Endothelial cell of umbilical vein (primary cell): ENCODE measurements at regions not wholly inside any gene's neighbourhood (a gene's known extent, or its start where the extent isn't known, plus 50 kb on each side); places are given as distances from the start of the nearest gene placed in this dataset.

Experiments
- BruUV-seq: library from RNA; stranded (reverse); fragments of 400-500 nt; replicated peaks from 2 replicates; lab custom pipeline; 2021; lab: Mats Ljungman, UMichigan
- CTCF ChIA-PET: fragments of 300-600, 350-600 bp; sonication (Branson Sonifier 250); formaldehyde crosslinking; loops from one replicate; lab custom pipeline; 2021; ENCODE audit warnings: antibody characterized with exemption, inconsistent platforms; lab: Charles Lee
- POLR2A ChIA-PET: fragments of 300-600, 350-600 bp; sonication (Branson Sonifier 250); formaldehyde crosslinking; loops from one replicate; lab custom pipeline; 2021; ENCODE audit warnings: antibody characterized with exemption, inconsistent platforms; lab: Charles Lee
- DNase-seq: peaks from one replicate; pipeline ENCODE4 v3.0.0-alpha.2; 2011; ENCODE audit warnings: low read depth, low spot score
- FAIRE-seq: peaks from 2 replicates; lab custom pipeline; 2011; peaks lifted over from hg19 to GRCh38; lab: Jason Lieb, UNC
- H2AFZ ChIP-seq: 2 replicates; pipeline ENCODE4 v1.6.0; 2012; ENCODE audit warnings: low read depth, low read length, control low read depth, inconsistent platforms
- H3K27ac ChIP-seq: 2 replicates; pipeline ENCODE4 v1.5.1; 2011; ENCODE audit warnings: low read depth, mild to moderate bottlenecking, control low read depth, low read length, moderate library complexity; ENCODE audit not compliant: insufficient read depth
- H3K27me3 ChIP-seq, 2 experiments: 2 replicates each; pipeline versions ENCODE4 v1.6.0 to v1.6.1; 2011; ENCODE audit warnings: low read length in 2 of 2, mixed read lengths in 1 of 2; ENCODE audit not compliant: control insufficient read depth in 2 of 2, insufficient read depth in 2 of 2
- H3K36me3 ChIP-seq, 2 experiments: 2 replicates in 1 of 2; 3 replicates in 1 of 2; pipeline ENCODE4 v1.5.1; 2011; ENCODE audit warnings: low read length in 2 of 2, mild to moderate bottlenecking in 1 of 2, moderate library complexity in 1 of 2; ENCODE audit not compliant: control insufficient read depth in 2 of 2, insufficient read depth in 2 of 2; ENCODE audit errors: extremely low read depth in 1 of 2
- H3K4me1 ChIP-seq: 3 replicates; pipeline ENCODE4 v1.5.1; 2011; ENCODE audit warnings: mild to moderate bottlenecking, low read length; ENCODE audit not compliant: control insufficient read depth, insufficient read depth; ENCODE audit errors: extremely low read depth
- H3K4me2 ChIP-seq: 2 replicates; pipeline ENCODE4 v1.6.1; 2011; ENCODE audit warnings: low read length, control low read depth, mixed read lengths; ENCODE audit not compliant: insufficient read depth
- H3K4me3 ChIP-seq, 3 experiments: fragments of 200-600 bp in 1 of 3; sonication (generic), shearing (Covaris generic) in 1 of 3; replicated peaks in 1 of 3; 2 replicates each; pipeline ENCODE4 v1.5.1; 2011 to 2016; ENCODE audit warnings: control low read depth in 3 of 3, low read length in 3 of 3, mild to moderate bottlenecking in 2 of 3, inconsistent platforms in 1 of 3, low read depth in 1 of 3, moderate library complexity in 1 of 3; ENCODE audit not compliant: insufficient read depth in 1 of 3
- H3K79me2 ChIP-seq: 2 replicates; pipeline ENCODE4 v1.6.0; 2012; ENCODE audit warnings: low read length, inconsistent platforms; ENCODE audit not compliant: control insufficient read depth, insufficient read depth
- H3K9ac ChIP-seq: replicated peaks from 2 replicates; pipeline ENCODE3; 2011; ENCODE audit warnings: low read length, control low read depth; ENCODE audit not compliant: insufficient read depth; ENCODE audit errors: extremely low read depth
- H3K9me1 ChIP-seq: replicated peaks from 3 replicates; pipeline ENCODE4 v1.6.0; 2011; ENCODE audit warnings: mild to moderate bottlenecking, low read length; ENCODE audit not compliant: control insufficient read depth, insufficient read depth; ENCODE audit errors: extremely low read depth
- H3K9me3 ChIP-seq: replicated peaks from 2 replicates; pipeline ENCODE4 v1.5.1; 2012; ENCODE audit warnings: low read length, inconsistent platforms; ENCODE audit not compliant: control insufficient read depth, insufficient read depth
- H4K20me1 ChIP-seq: replicated peaks from 2 replicates; pipeline ENCODE3; 2011; ENCODE audit warnings: mild to moderate bottlenecking, low read length; ENCODE audit not compliant: control insufficient read depth, insufficient read depth; ENCODE audit errors: extremely low read depth
- EZH2 ChIP-seq: IDR thresholded peaks from 2 replicates; pipeline ENCODE4 v1.6.1; 2012; ENCODE audit warnings: borderline replicate concordance, low read depth, mild to moderate bottlenecking, moderate library complexity, low read length, inconsistent platforms; ENCODE audit not compliant: severe bottlenecking
- FOS ChIP-seq: IDR thresholded peaks from 2 replicates; pipeline ENCODE4 v1.6.1; 2011; ENCODE audit warnings: mild to moderate bottlenecking, low read length, moderate library complexity, borderline replicate concordance; ENCODE audit not compliant: insufficient read depth
- GATA2 ChIP-seq: IDR thresholded peaks from 2 replicates; pipeline ENCODE4 v1.7.0; 2011; ENCODE audit warnings: low read depth, mild to moderate bottlenecking, moderate library complexity, mixed read lengths, low read length; ENCODE audit not compliant: insufficient read length, insufficient read depth
- JUN ChIP-seq: IDR thresholded peaks from 2 replicates; pipeline ENCODE4 v1.6.1; 2011; ENCODE audit warnings: borderline replicate concordance, low read depth; ENCODE audit not compliant: insufficient read length, insufficient read depth
- MYC ChIP-seq: IDR thresholded peaks from one replicate; pipeline ENCODE4 v1.6.1; 2011; ENCODE audit warnings: mild to moderate bottlenecking, low read depth, low read length
- POLR2A ChIP-seq: IDR thresholded peaks from 2 replicates; pipeline ENCODE4 v1.6.1; 2012; ENCODE audit warnings: low read depth, mild to moderate bottlenecking, control low read depth, low read length
- POLR2AphosphoS5 ChIP-seq: IDR thresholded peaks from 2 replicates; pipeline ENCODE4 v1.6.1; 2012; ENCODE audit warnings: low read depth, mild to moderate bottlenecking, control low read depth, low read length, moderate library complexity; ENCODE audit not compliant: insufficient read depth
- dilution Hi-C: fragments of 300-500 bp; cut with MboI; formaldehyde crosslinking; loops from one replicate; pipeline ENCODE4 v1.15.0; 2019; ENCODE audit warnings: low sequenced_read_pairs; ENCODE audit not compliant: extremely low pct_ligation_motif_present
- intact Hi-C: fragments of 100-400 bp; cut with micrococcal nuclease; formaldehyde crosslinking; loops from one replicate; pipeline ENCODE4 v1.10.0; 2022
- TF ChIP-seq, protein P1 (sequence below): IDR thresholded peaks from 2 replicates; pipeline ENCODE4 v1.6.1; 2011; ENCODE audit not compliant: insufficient read depth, insufficient read length
- TF ChIP-seq, protein P2 (sequence below), 2 donors: IDR thresholded peaks; 1 replicate in 1 of 2; 2 replicates in 1 of 2; pipeline ENCODE4 v1.5.1; 2011; ENCODE audit warnings: low read length in 2 of 2, mild to moderate bottlenecking in 2 of 2, moderate library complexity in 2 of 2, control low read depth in 1 of 2, inconsistent platforms in 1 of 2, low read depth in 1 of 2; ENCODE audit not compliant: insufficient read depth in 1 of 2; ENCODE audit errors: extremely low read depth in 1 of 2

DNA sequence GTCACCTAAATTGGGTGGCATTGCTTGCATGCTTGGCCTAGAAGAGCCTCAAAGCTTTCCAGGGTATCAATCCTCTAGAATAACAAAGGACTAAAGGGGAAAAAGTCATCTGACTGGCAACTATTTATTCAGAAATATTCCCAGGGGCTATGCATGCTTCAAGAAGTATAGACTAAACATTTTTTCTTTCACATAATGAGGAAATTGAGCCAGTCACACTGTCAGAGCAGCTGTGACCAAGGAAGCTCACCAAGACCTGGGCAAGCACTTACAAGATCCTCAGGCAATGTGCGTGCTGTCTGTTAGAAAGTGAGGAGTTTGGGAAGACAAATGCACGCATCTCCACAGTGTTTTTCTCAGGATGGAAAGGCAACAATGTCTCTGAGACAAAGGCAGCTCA, 747.2 kb downstream of the DIAPH3 start:
- no peak overlapping the region for H2AFZ ChIP-seq
- H3K9ac ChIP-seq: no peak overlapping the region
- no peaks in the 10 kb centered on the region for H3K27me3 ChIP-seq
- no peaks in the 10 kb centered on the region for H3K36me3 ChIP-seq
- dilution Hi-C loops (no loop called here), intact Hi-C loops (no loop called here)
- no peaks in the 10 kb centered on the region for H4K20me1 ChIP-seq
- H3K27ac ChIP-seq: no peak overlapping the region
- no peaks in the 10 kb centered on the region for H3K9me1 ChIP-seq
- BruUV-seq: no TSS peak
- DNase-seq: no peak
- H3K4me3 ChIP-seq: no peak overlapping the region
- H3K79me2 ChIP-seq: no peaks in the 10 kb centered on the region
- no peak overlapping the region for H3K4me2 ChIP-seq
- TF ChIP-seq FOS (no peak), JUN (no peak), GATA2 (no peak), EZH2 (no peak), POLR2AphosphoS5 (no peak), POLR2A (no peak), MYC (no peak)
- TF ChIP-seq, protein P1, sequence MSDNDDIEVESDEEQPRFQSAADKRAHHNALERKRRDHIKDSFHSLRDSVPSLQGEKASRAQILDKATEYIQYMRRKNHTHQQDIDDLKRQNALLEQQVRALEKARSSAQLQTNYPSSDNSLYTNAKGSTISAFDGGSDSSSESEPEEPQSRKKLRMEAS: no peak
- TF ChIP-seq, protein P2, sequence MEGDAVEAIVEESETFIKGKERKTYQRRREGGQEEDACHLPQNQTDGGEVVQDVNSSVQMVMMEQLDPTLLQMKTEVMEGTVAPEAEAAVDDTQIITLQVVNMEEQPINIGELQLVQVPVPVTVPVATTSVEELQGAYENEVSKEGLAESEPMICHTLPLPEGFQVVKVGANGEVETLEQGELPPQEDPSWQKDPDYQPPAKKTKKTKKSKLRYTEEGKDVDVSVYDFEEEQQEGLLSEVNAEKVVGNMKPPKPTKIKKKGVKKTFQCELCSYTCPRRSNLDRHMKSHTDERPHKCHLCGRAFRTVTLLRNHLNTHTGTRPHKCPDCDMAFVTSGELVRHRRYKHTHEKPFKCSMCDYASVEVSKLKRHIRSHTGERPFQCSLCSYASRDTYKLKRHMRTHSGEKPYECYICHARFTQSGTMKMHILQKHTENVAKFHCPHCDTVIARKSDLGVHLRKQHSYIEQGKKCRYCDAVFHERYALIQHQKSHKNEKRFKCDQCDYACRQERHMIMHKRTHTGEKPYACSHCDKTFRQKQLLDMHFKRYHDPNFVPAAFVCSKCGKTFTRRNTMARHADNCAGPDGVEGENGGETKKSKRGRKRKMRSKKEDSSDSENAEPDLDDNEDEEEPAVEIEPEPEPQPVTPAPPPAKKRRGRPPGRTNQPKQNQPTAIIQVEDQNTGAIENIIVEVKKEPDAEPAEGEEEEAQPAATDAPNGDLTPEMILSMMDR (IDR thresholded peaks at IDR 0.05; ENCODE audit: extremely low read depth in 1 of 2, insufficient read depth in 1 of 2, low read depth in 1 of 2, low read length in 2 of 2): no peak
- no peaks in the 10 kb centered on the region for H3K9me3 ChIP-seq
- H3K4me1 ChIP-seq: no peaks in the 10 kb centered on the region
- CTCF ChIA-PET: no interaction called here
- POLR2A ChIA-PET: no interaction called here
- FAIRE-seq: no peak
